HG03439 (cell line): ENCODE measurements at regions not wholly inside any gene's neighbourhood (a gene's known extent, or its start where the extent isn't known, plus 50 kb on each side); places are given as distances from the start of the nearest gene placed in this dataset.

Experiments used
- ATAC-seq: cut with Tn5 transposase; IDR thresholded peaks from one replicate; pipeline ENCODE4 v1.9.1; 2021; ENCODE audit warnings: mild to moderate bottlenecking, moderate library complexity; ENCODE audit not compliant: unreplicated experiment

- no peak for ATAC-seq
These were observed 145.8 kb downstream of the COL6A3 start for GRCh38 chr2:237268004-237268708.

- no peak for ATAC-seq
These were observed 144.7 kb downstream of the COL6A3 start for GRCh38 chr2:237269138-237269875.

- ATAC-seq: no peak
These were observed 143.4 kb downstream of the COL6A3 start for GRCh38 chr2:237270520-237270919.

- no peak for ATAC-seq
These were observed 142.0 kb downstream of the COL6A3 start for GRCh38 chr2:237271698-237272652.
